HG03039 (cell line): ENCODE measurements at regions not wholly inside any gene's neighbourhood (a gene's known extent, or its start where the extent isn't known, plus 50 kb on each side); places are given as distances from the start of the nearest gene placed in this dataset.
"Not testable (repeated sequence)": the region's sequence is repeated elsewhere in the genome, so short reads cannot be mapped to it uniquely, and the experiment has no call there.

Experiments used
- ATAC-seq: cut with Tn5 transposase; IDR thresholded peaks from one replicate; pipeline ENCODE4 v1.9.1; 2021; ENCODE audit warnings: mild to moderate bottlenecking, moderate library complexity; ENCODE audit not compliant: unreplicated experiment

DNA sequence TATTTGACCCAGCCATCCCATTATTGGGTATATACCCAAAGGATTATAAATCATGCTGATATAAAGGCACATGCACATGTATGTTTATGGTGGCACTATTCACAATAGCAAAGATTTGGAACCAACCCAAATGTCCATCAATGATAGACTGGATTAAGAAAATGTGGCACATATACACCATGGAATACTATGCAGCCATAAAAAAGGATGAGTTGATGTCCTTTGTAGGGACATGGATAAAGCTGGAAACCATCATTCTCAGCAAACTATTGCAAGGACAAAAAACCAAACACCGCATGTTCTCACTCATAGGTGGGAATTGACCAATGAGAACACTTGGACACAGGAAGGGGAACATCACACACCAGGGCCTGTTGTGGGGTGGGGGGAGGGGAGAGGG lies 147.3 kb upstream of the STK26 start:
- not testable (repeated sequence) for ATAC-seq

DNA sequence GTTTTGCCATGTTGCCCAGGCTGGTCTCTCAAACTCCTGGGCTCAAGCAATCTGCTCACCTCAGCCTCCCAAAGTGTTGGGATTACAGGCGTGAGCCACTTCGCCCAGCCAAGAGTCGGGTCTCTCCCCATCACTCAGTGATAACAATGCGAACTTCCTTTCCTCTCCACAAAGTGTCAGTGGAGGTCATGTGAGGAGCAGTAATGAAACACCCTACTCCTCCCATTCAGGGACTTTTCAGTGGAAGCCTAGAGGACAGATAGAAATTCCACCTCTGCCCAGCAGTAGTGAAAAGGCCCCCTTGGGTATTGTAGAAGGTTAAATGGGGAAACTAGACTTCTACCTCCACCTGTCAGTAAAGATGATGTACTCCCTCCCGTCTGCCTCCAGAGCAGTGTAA lies 141.9 kb upstream of the STK26 start:
- no peak for ATAC-seq

DNA sequence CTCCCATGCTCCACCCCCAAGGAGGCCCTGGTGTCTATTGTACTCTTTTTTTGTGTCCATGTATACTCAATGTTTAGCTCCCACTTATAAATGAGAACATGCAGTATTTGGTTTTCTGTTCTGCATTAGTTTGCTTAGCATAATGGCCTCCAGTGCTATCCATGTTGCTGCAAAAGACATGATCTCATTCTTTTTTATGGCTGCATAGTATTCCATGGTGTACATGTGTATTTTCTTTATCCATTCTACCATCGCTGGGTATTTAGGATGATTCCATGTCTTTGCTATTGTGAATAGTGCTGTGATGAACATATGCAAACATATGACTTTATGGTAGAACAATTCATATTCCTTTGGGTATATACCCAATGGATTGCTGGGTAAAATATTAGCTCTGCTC lies 138.1 kb upstream of the STK26 start:
- ATAC-seq, result not testable (repeated sequence)

DNA sequence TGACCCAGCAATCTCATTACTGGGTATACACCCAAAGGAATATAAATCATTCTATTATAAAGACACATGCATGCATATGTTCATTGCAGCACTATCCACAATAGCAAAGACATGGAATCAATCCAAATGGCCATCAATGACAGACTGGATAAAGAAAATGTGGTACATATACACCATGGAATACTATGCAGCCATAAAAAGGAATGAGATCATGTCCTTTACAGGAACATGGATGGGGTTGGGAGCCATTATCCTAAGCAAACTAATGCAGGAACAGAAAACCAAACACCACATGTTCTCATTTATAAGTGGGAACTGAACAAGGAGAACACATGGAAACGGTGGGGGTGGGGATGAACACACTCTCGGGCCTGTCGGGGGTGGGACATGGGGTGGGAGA lies 129.2 kb upstream of the STK26 start:
- ATAC-seq, result not testable (repeated sequence)

DNA sequence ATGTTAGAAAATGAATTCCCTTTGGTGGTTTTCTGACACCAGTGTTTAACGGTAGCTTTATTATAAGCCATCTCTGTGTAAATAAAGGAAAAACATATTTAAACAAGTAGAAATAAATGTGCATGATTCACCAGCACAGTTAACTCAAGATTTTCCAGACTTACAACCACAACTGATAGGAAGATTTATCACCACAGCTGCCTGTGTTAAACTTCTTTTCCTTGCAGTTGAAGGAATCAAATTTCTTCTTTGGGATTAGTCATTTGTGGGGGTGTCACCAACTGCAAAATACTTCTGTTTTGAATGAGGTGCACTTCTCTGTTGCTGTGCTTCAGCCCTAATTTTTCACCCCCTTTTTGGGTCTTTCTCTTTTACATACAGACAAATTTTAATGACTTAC lies 128.1 kb upstream of the STK26 start:
- ATAC-seq, result no peak

DNA sequence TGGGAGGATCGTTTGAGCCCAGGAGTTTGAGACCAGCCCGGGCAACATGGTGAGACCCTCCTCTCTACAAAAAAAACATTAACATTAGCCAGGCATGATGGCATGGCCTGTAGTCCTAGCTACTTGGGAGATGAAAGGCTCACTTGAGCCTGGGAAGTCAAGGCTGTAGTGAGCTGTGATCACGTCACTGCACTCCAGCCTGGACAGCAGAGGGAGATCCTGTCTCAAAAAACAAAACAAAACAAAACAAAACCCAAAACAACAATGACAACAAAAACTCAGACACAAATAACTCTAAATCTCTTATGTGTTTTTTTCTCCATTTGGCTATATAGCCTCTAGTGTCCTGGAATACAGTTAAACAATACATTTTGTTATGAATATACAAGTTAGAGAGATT lies 127.3 kb upstream of the STK26 start:
- no peak for ATAC-seq

DNA sequence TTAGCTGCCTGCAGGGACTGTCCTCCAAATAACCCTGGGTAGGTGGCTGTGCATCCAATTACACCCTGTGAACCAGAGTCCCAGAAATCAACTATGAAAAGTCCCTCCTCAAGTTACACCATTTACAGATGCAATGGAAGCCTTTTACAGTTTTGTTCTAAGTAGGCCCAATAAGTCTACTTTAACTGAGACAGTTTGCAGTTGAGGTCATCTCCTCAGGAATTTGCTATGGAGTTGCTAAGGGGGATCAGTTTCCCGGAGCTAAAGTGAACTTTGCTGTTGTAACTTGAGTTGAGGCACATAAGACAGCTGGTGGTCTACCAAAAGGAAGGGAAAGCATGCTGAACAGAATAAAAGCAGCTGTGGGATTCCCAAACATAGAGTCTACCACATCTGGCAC lies 121.6 kb upstream of the STK26 start:
- ATAC-seq, result no peak

DNA sequence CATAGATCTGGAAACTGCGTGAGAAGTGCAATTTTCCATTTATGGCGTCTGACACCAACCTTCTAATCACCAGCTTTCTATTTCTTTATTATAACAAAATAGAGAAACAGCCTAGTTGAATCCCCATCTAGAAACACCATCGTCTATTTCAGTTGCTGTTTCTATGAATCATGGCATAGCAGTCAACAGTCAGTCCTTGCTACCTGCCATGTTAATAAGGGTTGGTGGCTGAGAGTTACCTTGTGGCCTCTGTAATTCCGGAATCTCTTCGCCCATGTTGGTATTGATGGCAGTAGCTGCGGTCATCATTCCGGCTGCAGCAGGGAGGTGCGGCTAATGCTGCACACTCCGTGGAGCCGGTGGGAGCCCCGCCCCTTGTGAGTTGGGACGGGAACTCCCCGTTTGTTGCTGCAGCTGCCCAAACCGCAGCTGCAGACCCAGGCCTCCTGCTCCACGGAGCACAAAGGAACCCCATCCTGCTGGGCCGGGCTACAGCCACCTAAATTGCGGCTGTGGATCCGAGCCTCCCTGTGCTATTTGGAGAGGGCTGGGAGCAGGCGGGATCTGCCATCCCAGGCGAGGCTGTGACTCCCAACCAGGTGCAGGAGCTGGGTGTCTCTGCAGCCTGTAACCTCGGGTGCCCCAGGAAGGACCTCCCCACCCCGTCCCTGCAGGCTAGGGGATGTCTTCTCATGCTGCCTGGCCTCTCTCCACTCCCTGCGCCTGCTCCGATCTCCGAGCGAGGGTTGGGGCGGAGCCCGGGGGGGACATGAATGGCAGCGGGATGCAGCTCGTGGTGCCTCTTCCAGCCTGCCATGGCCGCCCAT lies 115.4 kb upstream of the STK26 start:
- no peak for ATAC-seq

DNA sequence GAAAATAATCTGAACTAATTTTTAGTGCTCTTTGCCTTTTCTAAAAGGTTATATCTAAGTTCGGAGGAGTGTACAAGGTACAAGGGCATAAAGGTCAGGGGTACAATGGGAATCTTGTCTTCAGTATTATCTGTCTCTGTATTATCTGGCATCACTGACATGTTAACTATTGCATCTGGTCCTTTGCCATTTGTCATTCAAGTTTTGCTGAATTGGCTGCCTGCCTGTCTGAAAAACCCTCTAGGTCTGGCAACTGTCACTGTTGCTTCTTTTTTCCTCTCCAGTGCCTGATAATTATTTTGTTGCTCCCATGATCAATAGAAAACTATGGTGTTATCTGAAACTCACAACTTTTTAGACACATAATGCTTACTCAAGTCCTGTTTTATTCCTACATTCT lies 112.5 kb upstream of the STK26 start:
- no peak for ATAC-seq

DNA sequence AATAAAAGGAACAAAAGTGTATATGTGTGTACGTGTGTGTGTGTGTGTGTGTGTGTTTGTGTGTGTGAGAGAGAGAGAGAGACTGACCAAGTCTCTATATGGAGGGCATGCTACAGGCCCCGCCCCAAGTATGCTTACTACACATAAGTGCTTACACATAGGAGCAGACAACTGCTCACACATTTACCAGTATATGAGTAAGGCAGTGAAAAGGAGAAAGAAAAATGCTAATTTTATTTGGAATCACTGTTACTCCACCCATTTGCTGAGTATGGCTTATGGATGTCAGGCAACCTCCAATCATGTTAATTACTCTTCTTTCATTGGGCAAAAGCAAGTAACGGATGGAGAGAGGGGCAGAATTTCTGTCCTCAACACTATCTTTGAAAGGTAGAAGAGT lies 107.6 kb upstream of the STK26 start:
- ATAC-seq, result no peak

DNA sequence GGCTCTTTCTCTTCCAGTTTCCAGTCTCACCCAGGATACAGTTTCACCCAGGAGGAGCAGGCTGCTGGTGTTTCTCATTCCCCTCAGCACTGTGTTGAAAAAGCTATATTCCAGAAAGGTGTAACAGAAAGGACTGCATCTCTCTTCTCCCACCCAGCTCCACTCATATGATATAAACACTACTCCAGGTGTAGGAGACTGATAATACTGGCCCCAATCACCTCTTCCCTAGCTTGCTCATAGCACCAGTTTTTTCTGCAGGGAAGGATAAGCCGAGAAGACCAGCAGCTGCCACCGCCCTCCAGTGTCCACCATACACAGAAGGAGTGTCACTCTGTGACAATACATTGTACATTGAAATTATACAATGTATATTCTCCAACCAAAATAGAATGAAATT lies 105.5 kb upstream of the STK26 start:
- ATAC-seq, result no peak

DNA sequence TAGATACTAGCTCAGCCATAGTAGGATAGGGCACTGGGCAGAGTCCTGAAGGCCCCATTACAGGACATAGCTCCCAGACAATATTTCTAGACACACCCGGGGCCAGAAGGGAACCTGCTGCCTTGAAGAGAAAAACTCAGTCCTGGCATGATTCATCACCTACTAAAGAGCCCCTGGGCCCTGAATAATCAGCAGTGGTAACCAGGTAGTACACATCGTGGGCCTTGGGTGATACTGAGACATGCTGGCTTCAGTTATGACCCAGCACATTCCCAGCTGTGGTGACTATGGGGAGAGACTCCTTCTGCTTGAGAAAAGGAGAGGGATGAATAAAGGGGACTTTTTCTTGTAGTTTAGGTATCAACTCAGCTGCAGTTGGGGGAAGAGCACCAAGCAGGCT lies 104.3 kb upstream of the STK26 start:
- no peak for ATAC-seq

DNA sequence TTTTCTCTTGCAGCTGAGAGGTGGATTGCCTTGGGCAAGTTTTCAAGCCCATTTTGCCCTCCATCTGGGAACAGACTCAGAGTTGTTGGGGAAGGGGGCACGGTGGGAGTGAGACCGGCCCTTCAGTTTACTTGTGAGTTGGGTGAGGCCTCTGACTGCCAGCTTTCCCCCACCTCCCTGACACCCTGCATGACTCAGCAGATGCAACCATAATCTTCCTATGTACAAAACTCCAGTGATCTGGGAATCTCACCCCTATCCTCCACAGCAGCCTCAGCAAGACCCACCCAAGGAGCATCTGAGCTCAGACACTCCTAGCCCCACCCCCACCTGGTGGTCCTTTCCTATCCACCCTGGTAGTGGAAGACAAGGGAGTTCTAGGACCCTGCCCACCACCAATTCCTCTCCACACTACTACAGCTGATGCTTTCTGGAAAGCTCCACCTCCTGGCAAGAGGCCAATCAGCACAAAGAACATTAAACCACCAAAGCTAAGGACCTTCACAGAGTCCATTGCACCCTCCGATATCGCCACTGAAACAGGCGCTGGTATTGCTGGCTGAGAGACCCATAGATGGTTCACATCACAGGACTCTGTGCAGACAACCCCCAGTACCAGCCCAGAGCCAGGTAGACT lies 99.4 kb upstream of the STK26 start:
- ATAC-seq, result no peak

DNA sequence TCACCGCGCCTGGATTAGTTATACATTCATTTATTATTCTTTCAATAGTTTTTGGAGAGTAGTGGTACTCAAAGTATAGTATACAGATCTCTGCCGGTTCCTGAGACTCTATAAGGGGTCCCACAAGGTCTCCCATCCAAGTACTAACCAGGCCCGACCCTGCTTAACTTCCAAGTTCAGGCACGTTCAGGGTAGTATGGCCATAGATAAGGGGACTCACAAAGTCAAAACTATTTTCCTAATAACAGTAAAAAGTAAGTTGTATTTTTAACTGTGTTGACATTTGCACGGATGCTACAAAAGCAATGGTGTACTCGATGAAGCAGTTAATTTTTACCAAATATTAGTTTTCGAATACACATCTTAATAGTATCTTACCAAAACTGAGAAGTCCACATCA lies 84.4 kb upstream of the STK26 start:
- ATAC-seq, result no peak

DNA sequence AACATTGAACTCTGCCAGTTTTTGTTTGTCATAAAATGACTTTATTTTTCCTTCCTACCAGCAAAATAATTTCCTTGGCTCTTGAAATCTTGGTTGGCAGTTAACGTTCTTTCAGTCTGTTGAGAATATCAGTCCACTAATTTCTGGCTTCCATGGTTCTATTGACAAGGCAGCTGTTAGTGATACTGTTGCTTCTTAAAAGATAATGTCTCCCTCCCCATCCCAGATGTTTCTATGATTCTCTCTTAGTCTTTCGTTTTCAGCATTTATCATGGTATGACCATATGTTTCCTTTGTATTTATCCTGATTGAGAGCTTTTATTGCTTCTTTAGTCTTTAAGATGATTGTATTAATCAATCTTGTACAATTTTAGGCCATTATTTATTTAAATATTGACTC lies 81.1 kb upstream of the STK26 start:
- no peak for ATAC-seq

DNA sequence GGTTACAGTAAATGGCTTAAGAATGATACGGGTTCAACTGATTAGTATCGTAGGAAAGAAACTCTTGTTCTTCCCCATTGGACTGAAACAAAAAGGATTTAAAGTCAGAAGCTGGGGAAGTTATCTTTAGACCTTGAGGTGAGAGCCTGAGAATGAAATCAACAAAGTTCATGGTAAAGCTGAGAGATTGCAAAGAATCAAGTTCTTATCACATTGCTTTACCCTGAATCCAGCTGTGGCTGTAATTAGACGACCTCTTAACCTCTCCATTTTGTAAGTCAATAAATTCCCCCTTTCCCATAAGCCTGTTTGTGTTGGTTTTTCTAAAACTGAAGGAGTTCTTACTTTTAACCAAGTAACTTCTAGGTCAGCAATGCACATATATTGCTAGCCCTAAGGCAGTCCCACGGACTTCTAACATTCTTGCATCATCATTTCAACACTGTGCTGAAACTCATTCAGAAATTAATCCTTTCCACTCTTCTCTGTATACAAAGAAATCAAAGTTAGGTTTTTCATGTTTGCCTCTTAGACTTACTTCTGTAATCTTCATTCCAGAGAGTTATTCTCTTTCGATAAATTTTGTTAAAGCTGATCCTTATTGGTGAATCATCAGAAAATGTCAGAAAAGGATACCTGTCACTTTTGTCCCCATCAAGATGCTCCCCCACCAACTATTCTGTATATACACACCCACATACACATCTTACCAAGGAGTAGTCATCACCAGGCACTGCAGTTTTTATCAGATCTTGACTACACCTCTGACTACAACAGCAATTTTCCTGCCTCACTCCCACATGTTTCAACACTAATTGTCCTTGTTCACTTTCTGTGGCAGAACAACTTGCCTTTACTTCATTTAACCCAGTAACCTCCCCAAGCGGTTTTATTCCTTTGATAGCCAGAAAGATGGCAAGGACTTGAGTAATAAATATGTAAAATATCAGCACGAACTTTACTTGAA lies 77.9 kb upstream of the STK26 start:
- no peak for ATAC-seq

DNA sequence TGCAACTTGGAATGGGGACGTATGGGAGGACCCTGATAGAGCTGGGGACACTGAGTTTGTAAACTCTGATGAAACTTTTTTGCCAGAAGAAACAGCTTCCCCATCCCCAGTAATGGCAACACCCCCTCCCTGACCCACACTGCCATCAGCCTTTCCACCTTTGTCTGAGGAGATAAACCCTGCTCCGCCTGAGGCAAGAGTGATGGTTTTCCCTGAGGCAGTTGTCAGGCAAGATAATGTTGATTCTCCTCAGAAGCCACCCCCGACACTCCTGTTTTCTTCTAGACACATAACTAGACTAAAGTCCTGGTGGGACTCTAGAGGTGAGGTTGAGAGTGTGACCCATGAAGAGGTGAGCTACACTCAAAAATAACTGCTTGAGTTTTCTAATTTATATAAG lies 71.9 kb upstream of the STK26 start:
- no peak for ATAC-seq

DNA sequence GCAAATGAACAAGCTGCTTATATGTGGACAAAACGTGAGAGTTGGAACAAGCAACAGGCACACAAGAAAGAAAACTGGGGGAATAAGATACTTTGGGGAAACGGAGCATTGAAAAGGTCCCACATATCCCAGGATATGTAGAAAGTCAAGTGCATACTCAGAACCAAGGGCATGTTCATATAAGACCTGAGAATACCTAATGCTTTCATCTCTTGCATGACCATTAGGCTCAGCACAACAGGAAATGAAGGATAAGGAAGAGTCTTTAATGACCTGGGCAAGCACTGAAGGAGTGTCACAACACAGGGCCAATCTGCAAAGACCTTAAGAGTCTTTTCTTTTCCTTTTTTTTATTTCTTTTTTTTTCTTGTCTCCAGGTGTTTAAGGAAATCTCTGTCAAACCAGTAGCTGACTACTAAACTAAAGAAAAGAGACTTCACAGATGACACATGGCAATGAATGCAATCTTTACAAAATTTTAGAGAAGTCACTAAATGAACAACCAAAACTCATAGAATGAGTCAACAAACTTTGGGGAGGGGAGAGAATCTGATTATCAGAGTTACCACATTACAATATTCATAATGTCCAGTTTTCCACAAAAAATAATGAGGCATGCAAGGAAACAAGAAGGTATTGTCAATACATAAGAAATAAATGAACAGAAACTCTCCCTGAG lies 67.9 kb upstream of the STK26 start:
- ATAC-seq, result no peak

DNA sequence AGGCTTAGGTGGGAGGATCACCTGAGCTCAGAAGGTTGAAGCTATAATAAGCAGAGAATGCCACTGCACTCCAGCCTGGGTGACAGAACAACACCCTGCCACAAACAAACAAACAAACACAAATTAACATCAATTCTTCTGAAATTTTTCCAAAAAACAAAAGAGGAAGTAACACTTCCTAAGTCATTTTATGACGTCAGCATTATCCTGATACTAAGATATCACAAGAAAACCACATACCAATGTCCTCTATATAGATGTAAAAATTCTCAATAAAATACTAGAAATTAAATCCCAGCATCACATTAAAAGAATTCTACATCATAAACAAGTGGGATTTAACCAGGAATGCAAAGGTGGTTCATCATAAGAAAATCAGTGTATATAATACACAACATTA lies 64.4 kb upstream of the STK26 start:
- ATAC-seq, result no peak

DNA sequence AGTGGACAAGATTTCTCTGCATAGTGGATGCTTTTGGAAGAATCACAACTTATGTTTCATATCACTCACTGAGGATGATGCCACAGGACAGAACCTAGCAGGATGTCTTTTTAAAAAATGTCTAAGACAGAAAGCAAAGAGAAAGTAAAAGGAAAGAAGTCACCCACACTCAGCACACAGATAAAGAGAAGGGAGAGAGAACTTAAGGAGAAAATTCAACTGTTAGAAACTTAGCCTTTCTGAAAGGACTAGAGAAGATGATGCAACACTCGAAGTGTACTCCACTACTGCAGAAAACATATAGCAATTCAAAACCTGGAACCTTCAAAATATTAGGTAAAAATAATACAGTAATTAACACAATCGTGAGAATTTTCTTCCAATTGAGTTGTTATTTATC lies 52.8 kb upstream of the STK26 start:
- no peak for ATAC-seq
